ENCODE measurements at regions not wholly inside any gene's neighbourhood (a gene's known extent, or its start where the extent isn't known, plus 50 kb on each side); places are given as distances from the start of the nearest gene placed in this dataset.

DNA sequence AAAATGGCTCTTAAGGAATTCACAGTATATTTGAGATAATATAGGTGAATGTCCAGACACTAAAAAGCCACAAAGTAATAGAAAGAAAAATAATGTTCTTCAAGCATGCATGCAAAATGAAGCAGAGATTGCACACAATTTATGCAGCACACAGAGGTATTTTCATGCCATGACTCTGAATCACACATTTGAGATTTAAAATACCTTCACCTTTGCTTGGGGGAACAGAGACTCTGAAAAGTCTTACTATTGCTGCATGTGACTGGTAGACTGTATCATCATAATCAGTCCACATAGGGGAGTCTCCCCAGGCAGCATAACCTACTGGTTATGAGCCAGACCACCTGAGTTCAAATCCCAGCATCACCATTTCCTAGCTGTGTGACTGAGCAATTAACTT lies 96.2 kb downstream of the RCN1 start:
- no peaks in the 10 kb centered on the region for H3K36me3 ChIP-seq (ENCODE audit: insufficient read depth)
- no peak overlapping the region for H3K4me3 ChIP-seq (IDR thresholded peaks at IDR 0.05; ENCODE audit: insufficient read depth, low read depth, low read length)
- H4K20me1 ChIP-seq (ENCODE audit: insufficient read depth) = no peaks in the 10 kb centered on the region
- H3K9ac ChIP-seq = no peak overlapping the region
- H3K4me1 ChIP-seq (ENCODE audit: low read depth, poor library complexity, severe bottlenecking) = peaks cover 15% of the 10 kb centered on the region
- H3K79me2 ChIP-seq (ENCODE audit: insufficient read depth, low read depth) = no peaks in the 10 kb centered on the region
- H2AFZ ChIP-seq (ENCODE audit: low read depth) = no peak overlapping the region
- no peak for TF ChIP-seq CTCF (conservative IDR thresholded peaks at IDR 0.05; ENCODE audit: low read depth, low read length)
- H3K4me2 ChIP-seq = no peak overlapping the region
- H3K27ac ChIP-seq = no peak overlapping the region
- no peaks in the 10 kb centered on the region for H3K27me3 ChIP-seq (ENCODE audit: insufficient read depth, low read depth)

- Histone ChIP-seq H3K36me3 (ENCODE audit: insufficient read depth) (no peaks in the 10 kb centered on the region), H3K4me3 (IDR thresholded peaks at IDR 0.05; ENCODE audit: insufficient read depth, low read depth, low read length) (no peak overlapping the region), H4K20me1 (ENCODE audit: insufficient read depth) (no peaks in the 10 kb centered on the region), H3K4me2 (no peak overlapping the region), H2AFZ (ENCODE audit: low read depth) (no peak overlapping the region), H3K79me2 (ENCODE audit: insufficient read depth, low read depth) (no peaks in the 10 kb centered on the region), H3K4me1 (ENCODE audit: low read depth, poor library complexity, severe bottlenecking) (peaks cover 14% of the 10 kb centered on the region), H3K27ac (no peak overlapping the region), H3K9ac (no peak overlapping the region), H3K27me3 (ENCODE audit: insufficient read depth, low read depth) (no peaks in the 10 kb centered on the region)
- no peak for TF ChIP-seq CTCF (conservative IDR thresholded peaks at IDR 0.05; ENCODE audit: low read depth, low read length)
These were observed 97.9 kb downstream of the RCN1 start for GRCh38 chr11:32188785-32189184.

- Histone ChIP-seq H3K36me3 (ENCODE audit: insufficient read depth) (no peaks in the 10 kb centered on the region), H3K4me3 (IDR thresholded peaks at IDR 0.05; ENCODE audit: insufficient read depth, low read depth, low read length) (no peak overlapping the region), H4K20me1 (ENCODE audit: insufficient read depth) (no peaks in the 10 kb centered on the region), H2AFZ (ENCODE audit: low read depth) (no peak overlapping the region), H3K4me2 (no peak overlapping the region), H3K4me1 (ENCODE audit: low read depth, poor library complexity, severe bottlenecking) (no peaks in the 10 kb centered on the region), H3K9ac (no peak overlapping the region), H3K79me2 (ENCODE audit: insufficient read depth, low read depth) (no peaks in the 10 kb centered on the region), H3K27me3 (ENCODE audit: insufficient read depth, low read depth) (no peaks in the 10 kb centered on the region), H3K27ac (no peak overlapping the region)
- no peak for TF ChIP-seq CTCF (conservative IDR thresholded peaks at IDR 0.05; ENCODE audit: low read depth, low read length)
These were observed 105.3 kb downstream of the RCN1 start for GRCh38 chr11:32196137-32196536.

DNA sequence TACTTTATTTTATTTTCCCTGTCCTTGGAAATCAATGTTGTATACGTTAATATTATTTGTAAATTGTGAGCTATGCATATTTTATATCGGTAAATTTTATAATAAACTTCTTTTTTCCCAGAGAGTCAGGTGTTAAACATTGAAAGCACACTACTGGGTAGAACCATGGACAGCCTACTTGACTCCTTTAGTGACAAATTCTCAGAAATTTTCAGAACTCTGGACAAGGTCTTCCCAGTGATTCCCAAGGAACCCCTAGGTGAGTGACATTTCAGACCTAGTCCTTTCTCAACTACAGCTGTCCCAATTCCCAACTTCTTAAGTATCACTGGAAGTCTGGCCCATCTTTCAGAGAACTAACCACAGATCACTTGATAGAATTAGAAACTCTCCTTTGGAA lies 107.2 kb downstream of the RCN1 start:
- TF ChIP-seq CTCF (conservative IDR thresholded peaks at IDR 0.05; ENCODE audit: low read depth, low read length) = no peak

More for the DNA sequence above, 107.2 kb downstream of the RCN1 start:
- Histone ChIP-seq H4K20me1 (ENCODE audit: insufficient read depth) (no peaks in the 10 kb centered on the region), H2AFZ (ENCODE audit: low read depth) (no peak overlapping the region), H3K4me3 (IDR thresholded peaks at IDR 0.05; ENCODE audit: insufficient read depth, low read depth, low read length) (no peak overlapping the region), H3K9ac (no peak overlapping the region), H3K27me3 (ENCODE audit: insufficient read depth, low read depth) (no peaks in the 10 kb centered on the region), H3K79me2 (ENCODE audit: insufficient read depth, low read depth) (no peaks in the 10 kb centered on the region), H3K4me2 (no peak overlapping the region), H3K4me1 (ENCODE audit: low read depth, poor library complexity, severe bottlenecking) (no peaks in the 10 kb centered on the region), H3K27ac (no peak overlapping the region), H3K36me3 (ENCODE audit: insufficient read depth) (no peaks in the 10 kb centered on the region)
